Urinary bladder (tissue), 3 donors: ENCODE measurements at regions not wholly inside any gene's neighbourhood (a gene's known extent, or its start where the extent isn't known, plus 50 kb on each side); places are given as distances from the start of the nearest gene placed in this dataset.
"Not testable (repeated sequence)": the region's sequence is repeated elsewhere in the genome, so short reads cannot be mapped to it uniquely, and the experiment has no call there.

Experiments
- DNase-seq: peaks from one replicate; pipeline ENCODE4 v3.0.0-alpha.2; 2015; ENCODE audit errors: extremely low spot score
- H3K27ac ChIP-seq: one replicate; pipeline ENCODE4 v1.5.1; 2013; ENCODE audit warnings: low read depth, mild to moderate bottlenecking, moderate library complexity
- H3K36me3 ChIP-seq: one replicate; pipeline ENCODE4 v1.6.1; 2013; ENCODE audit warnings: mild to moderate bottlenecking, moderate library complexity; ENCODE audit not compliant: insufficient read depth
- H3K4me1 ChIP-seq: one replicate; pipeline ENCODE4 v1.6.1; 2013; ENCODE audit warnings: mild to moderate bottlenecking, moderate library complexity; ENCODE audit not compliant: insufficient read depth
- H3K4me3 ChIP-seq: one replicate; pipeline ENCODE4 v1.5.1; 2013; ENCODE audit warnings: low read depth, low read length
- WGBS: extraction: QIAGEN DNeasy Blood & Tissue Kit; methylation state at CpG from one replicate; pipeline ENCODE4 v1.1.7; 2013; 5-methylcytosine and 5-hydroxymethylcytosine counted together
- donor health status: healthy with polysubstance abuse.
- donor health status: healthy.

GRCh38 chr2:230627091-230627490 is 85.6 kb upstream of the CAB39 start:
- not testable (repeated sequence) for H3K27ac ChIP-seq, H3K4me3 ChIP-seq, DNase-seq, H3K36me3 ChIP-seq, H3K4me1 ChIP-seq
- 98% methylated on average over 4 of the region's 4 CpGs for WGBS

- whole genome bisulfite sequencing, result 45% methylated on average over 16 of the region's 16 CpGs
- no peaks in the 10 kb centered on the region for H3K36me3 ChIP-seq
- no peaks in the 10 kb centered on the region for H3K4me1 ChIP-seq
- no peak overlapping the region for H3K27ac ChIP-seq
- no peak overlapping the region for H3K4me3 ChIP-seq
- peak; percentile 20 for DNase-seq
Measured at GRCh38 chr2:230627806-230628724, 84.6 kb upstream of the CAB39 start.

- 89% methylated on average over 4 of the region's 4 CpGs for WGBS
- Histone ChIP-seq H3K36me3 (no peaks in the 10 kb centered on the region), H3K4me3 (no peak overlapping the region), H3K27ac (no peak overlapping the region), H3K4me1 (no peaks in the 10 kb centered on the region)
- no peak for DNase-seq
Measured at GRCh38 chr2:230631470-230631869, 81.2 kb upstream of the CAB39 start.

GRCh38 chr2:230634146-230634545 is 78.5 kb upstream of the CAB39 start:
- no peaks in the 10 kb centered on the region for H3K36me3 ChIP-seq
- 54% methylated on average over 1 of the region's 1 CpG for WGBS
- no peak overlapping the region for H3K27ac ChIP-seq
- no peak overlapping the region for H3K4me3 ChIP-seq
- DNase-seq, result no peak
- H3K4me1 ChIP-seq, result no peaks in the 10 kb centered on the region

GRCh38 chr2:230634721-230635313 is 77.8 kb upstream of the CAB39 start:
- not testable (repeated sequence) for DNase-seq, H3K27ac ChIP-seq
- 94% methylated on average over 5 of the region's 5 CpGs for WGBS

GRCh38 chr2:230636684-230637271 is 75.9 kb upstream of the CAB39 start:
- no peaks in the 10 kb centered on the region for H3K36me3 ChIP-seq
- H3K27ac ChIP-seq, result no peak overlapping the region
- no peaks in the 10 kb centered on the region for H3K4me1 ChIP-seq
- DNase-seq, result no peak
- 46% methylated on average over 6 of the region's 6 CpGs for WGBS
- no peak overlapping the region for H3K4me3 ChIP-seq

More at GRCh38 chr2:230634721-230635313, 77.8 kb upstream of the CAB39 start:
- H3K4me3 ChIP-seq, H3K4me1 ChIP-seq, H3K36me3 ChIP-seq: not testable (repeated sequence)

GRCh38 chr2:230637486-230637885 is 75.2 kb upstream of the CAB39 start:
- H3K4me3 ChIP-seq, H3K36me3 ChIP-seq, H3K4me1 ChIP-seq, H3K27ac ChIP-seq, DNase-seq: not testable (repeated sequence)
- 79% methylated on average over 8 of the region's 8 CpGs for WGBS

- 60% methylated on average over 6 of the region's 6 CpGs for WGBS
- no peak overlapping the region for H3K27ac ChIP-seq
- H3K4me3 ChIP-seq, result no peak overlapping the region
- DNase-seq, result no peak
- no peaks in the 10 kb centered on the region for H3K4me1 ChIP-seq
- H3K36me3 ChIP-seq, result no peaks in the 10 kb centered on the region
Measured at GRCh38 chr2:230640540-230641011, 72.1 kb upstream of the CAB39 start.

- WGBS, result 93% methylated on average over 4 of the region's 4 CpGs
- no peak overlapping the region for H3K27ac ChIP-seq
- no peak for DNase-seq
- H3K4me1 ChIP-seq, result no peaks in the 10 kb centered on the region
- no peak overlapping the region for H3K4me3 ChIP-seq
- no peaks in the 10 kb centered on the region for H3K36me3 ChIP-seq
Measured at GRCh38 chr2:230642966-230643365, 69.7 kb upstream of the CAB39 start.

GRCh38 chr2:230643576-230644291 is 68.9 kb upstream of the CAB39 start:
- Histone ChIP-seq H3K4me3 (no peak overlapping the region), H3K4me1 (no peaks in the 10 kb centered on the region), H3K27ac (no peak overlapping the region), H3K36me3 (no peaks in the 10 kb centered on the region)
- no peak for DNase-seq
- 60% methylated on average over 9 of the region's 9 CpGs for WGBS

GRCh38 chr2:230644356-230644935 is 68.2 kb upstream of the CAB39 start:
- 89% methylated on average over 6 of the region's 6 CpGs for WGBS
- Histone ChIP-seq H3K4me1 (no peaks in the 10 kb centered on the region), H3K4me3 (no peak overlapping the region), H3K27ac (no peak overlapping the region), H3K36me3 (no peaks in the 10 kb centered on the region)
- DNase-seq, result no peak

GRCh38 chr2:230648356-230648755 is 64.3 kb upstream of the CAB39 start:
- Histone ChIP-seq H3K27ac (no peak overlapping the region), H3K4me3 (no peak overlapping the region), H3K4me1 (no peaks in the 10 kb centered on the region), H3K36me3 (no peaks in the 10 kb centered on the region)
- no peak for DNase-seq
- WGBS, result 92% methylated on average over 8 of the region's 8 CpGs

GRCh38 chr2:230650585-230651137 is 62.0 kb upstream of the CAB39 start:
- DNase-seq, result no peak
- no peaks in the 10 kb centered on the region for H3K4me1 ChIP-seq
- no peaks in the 10 kb centered on the region for H3K36me3 ChIP-seq
- H3K27ac ChIP-seq, result no peak overlapping the region
- 65% methylated on average over 7 of the region's 7 CpGs for WGBS
- no peak overlapping the region for H3K4me3 ChIP-seq
